GM23248 (cell line): ENCODE measurements at regions not wholly inside any gene's neighbourhood (a gene's known extent, or its start where the extent isn't known, plus 50 kb on each side); places are given as distances from the start of the nearest gene placed in this dataset.

ENCODE experiments used
- EZH2 ChIP-seq: fragments of 200-600 bp; sonication (generic); IDR thresholded peaks from 2 replicates; pipeline ENCODE4 v1.6.1; 2018; ENCODE audit warnings: antibody characterized with exemption, mild to moderate bottlenecking; ENCODE audit not compliant: insufficient read depth, poor library complexity, severe bottlenecking
- EZH2phosphoT487 ChIP-seq: fragments of 200-600 bp; sonication (generic); IDR thresholded peaks from 2 replicates; pipeline ENCODE4 v1.6.1; 2018; ENCODE audit warnings: antibody characterized with exemption, moderate library complexity, mild to moderate bottlenecking, low read depth; ENCODE audit not compliant: insufficient read depth

DNA sequence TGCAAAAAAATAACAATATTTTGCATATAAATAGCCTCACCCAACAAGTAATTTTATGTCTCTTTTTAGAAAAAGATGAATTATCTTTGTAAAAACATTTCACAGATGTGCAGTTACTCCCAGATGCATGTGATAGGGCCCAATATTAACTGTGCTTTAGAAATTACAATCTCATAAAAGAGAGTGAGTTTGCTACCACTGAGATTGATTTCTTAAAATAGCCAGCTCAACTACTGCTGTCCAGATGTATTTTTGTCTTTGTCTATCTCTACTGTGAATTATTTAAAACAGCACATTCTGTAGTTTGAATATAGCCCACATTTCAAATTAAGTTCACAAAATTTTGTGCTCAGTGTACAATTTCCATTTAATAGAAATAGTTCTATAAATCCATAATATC lies 177.0 kb upstream of the TTC29 start:
- TF ChIP-seq EZH2phosphoT487 (no peak), EZH2 (no peak)
